Suprapubic skin (tissue), 3 donors: ENCODE measurements at regions not wholly inside any gene's neighbourhood (a gene's known extent, or its start where the extent isn't known, plus 50 kb on each side); places are given as distances from the start of the nearest gene placed in this dataset.

ENCODE experiments used
- EP300 ChIP-seq: sonication (generic); formaldehyde crosslinking; IDR thresholded peaks from one replicate; pipeline ENCODE4 v1.6.1; 2017; ENCODE audit warnings: antibody characterized with exemption
- POLR2A ChIP-seq, 2 donors: fragments of 450-650 bp; IDR thresholded peaks; one replicate each; pipeline ENCODE4 v1.6.1; 2017; ENCODE audit warnings: antibody characterized with exemption in 2 of 2, mild to moderate bottlenecking in 2 of 2, moderate library complexity in 2 of 2
- TF ChIP-seq, protein P1 (sequence below), 2 donors: fragments of 200-600 bp in 1 of 2; fragments of 450-650 bp in 1 of 2; sonication (generic) in 1 of 2; IDR thresholded peaks; one replicate each; pipeline ENCODE4 v1.5.1; 2016 to 2019; ENCODE audit warnings: antibody characterized with exemption in 2 of 2, mild to moderate bottlenecking in 1 of 2, moderate library complexity in 1 of 2

- no peak for TF ChIP-seq EP300
- no peak for TF ChIP-seq POLR2A (IDR thresholded peaks at IDR 0.05)
- TF ChIP-seq, protein P1, sequence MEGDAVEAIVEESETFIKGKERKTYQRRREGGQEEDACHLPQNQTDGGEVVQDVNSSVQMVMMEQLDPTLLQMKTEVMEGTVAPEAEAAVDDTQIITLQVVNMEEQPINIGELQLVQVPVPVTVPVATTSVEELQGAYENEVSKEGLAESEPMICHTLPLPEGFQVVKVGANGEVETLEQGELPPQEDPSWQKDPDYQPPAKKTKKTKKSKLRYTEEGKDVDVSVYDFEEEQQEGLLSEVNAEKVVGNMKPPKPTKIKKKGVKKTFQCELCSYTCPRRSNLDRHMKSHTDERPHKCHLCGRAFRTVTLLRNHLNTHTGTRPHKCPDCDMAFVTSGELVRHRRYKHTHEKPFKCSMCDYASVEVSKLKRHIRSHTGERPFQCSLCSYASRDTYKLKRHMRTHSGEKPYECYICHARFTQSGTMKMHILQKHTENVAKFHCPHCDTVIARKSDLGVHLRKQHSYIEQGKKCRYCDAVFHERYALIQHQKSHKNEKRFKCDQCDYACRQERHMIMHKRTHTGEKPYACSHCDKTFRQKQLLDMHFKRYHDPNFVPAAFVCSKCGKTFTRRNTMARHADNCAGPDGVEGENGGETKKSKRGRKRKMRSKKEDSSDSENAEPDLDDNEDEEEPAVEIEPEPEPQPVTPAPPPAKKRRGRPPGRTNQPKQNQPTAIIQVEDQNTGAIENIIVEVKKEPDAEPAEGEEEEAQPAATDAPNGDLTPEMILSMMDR (IDR thresholded peaks at IDR 0.05): no peak
Observed at GRCh38 chr9:129507805-129508204, 113.1 kb downstream of the C9orf50 start.
